Suppressor macrophage treated with lipopolysaccharide for 1 hour (primary cell): ENCODE measurements at regions not wholly inside any gene's neighbourhood (a gene's known extent, or its start where the extent isn't known, plus 50 kb on each side); places are given as distances from the start of the nearest gene placed in this dataset.

Source experiments
- DNase-seq, 3 donors: peaks; one replicate each; pipeline ENCODE4 v3.0.0-alpha.2; 2020 to 2022

DNA sequence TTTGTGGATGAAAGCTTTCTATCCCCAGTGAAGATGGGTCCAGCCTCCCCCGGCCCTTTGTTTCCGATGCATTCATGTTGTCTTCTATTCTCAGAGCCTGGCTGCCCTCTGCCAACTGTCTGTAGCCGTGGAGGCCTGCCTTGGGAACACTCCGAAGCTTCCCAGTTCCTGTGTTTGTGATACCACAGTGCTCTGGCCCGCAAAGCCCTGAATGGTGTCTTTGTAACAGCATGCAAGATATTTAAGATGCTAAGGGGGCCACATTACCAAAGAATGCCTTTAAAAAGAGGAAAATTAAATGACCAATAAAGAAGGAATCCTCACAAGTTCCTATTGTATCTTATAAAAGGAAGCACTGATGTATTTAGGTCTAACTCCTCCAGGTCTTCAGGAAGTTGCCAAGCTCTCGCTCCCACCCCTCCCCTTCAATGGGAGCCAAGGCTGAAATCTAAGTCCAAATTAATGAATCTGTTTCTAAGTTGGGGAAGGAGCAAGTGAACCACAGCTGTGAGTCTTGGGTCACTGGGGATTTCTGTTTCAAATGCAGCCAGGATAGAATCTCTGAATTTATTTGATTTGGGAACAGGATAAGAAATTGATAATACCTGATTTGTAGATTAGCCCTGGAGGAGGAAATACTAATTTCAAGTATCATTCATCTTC is 596.1 kb downstream of the QKI start:
- peak in 1 of 3 donors; percentile 7 for DNase-seq

DNA sequence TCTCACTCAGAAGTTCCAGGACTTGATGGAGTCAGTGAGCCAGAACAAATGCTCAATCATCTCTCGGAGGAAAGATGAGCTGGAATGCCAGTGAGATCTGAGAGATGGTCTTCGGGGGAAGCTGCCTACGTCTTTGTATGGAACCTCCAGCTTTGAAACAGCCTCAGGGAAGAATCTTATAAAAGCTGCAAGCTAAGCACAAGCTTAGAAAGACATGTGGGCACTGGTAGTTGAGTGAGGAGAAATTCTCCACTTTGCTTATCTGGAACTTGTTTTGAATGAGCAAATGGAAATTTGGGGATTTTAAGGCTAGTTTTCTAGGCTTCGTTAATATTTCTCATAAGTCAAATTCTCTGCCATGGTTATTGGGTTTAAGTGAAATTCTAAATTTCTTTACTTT is 594.4 kb downstream of the QKI start:
- peak in 1 of 3 donors; percentile 17 for DNase-seq

DNA sequence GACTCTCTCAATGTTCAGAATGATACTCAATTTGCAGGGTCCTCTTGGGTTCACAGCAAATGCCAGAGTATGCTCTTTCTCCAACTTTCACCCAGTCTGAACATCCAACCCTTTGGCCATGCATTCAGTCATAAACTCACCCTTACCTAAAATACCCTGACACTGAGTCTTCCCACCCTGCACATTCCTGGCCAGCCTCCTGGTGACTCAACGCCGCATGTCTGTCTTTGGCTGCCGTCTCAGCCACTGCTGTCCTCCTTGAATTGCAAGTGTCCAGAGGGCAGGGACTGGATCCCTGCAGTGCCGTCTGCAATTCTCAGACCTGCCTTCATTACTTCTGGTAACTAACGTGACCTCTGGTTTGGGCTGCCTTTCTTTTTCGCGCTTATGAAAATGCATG is 593.4 kb downstream of the QKI start:
- peak in 1 of 3 donors; percentile 0 for DNase-seq

DNA sequence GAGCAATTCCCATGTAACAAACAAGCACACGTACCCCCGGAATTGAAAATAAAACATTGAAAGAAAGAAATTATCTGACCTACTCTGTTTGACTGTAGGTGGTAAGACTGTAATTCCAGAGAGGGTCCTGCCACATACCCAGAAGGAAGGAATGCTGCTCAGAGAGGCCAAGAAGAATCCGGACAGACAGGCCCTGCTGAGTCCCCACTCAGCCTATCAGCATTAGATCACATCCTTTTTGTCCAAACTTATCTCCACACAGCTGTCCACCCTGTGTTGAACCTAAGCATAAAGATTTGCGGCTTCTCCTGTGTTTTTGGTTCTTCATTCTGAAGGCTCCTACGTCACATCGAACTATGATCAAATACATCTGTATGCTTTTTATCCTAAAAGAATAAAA is 591.9 kb downstream of the QKI start:
- no peak for DNase-seq

DNA sequence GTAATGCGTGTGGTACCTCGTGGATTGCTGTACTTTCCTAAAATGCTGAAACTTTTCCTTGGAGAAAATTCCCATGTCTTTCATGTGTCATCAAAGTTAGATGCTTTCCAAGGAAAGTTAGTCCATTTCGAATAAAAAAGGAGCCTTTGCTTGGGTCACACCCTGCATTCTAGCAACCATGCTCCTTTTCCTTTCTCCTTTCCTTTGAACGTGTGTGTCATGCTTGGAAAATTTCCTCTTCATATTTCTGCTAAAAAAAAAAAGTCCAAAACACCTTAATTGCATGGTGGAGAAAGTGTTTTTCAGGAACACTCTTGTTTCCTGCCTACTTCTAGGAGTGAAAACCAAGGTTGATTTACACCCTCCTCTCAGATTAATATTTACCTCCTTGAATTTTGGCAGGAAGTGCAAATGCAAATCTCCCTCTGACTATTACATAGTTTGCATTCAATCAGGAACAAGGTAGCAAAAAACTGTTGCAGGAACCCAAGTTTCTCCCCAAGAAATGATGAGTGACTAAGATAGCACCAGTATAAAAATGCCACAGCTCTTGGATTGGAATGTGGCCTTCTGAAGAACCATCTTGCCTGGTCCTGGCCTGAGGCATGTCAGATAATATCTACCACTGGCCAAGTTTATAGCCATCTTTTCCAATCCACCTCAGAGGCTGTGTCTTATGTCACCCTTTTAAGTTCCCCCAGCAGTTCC is 590.6 kb downstream of the QKI start:
- no peak for DNase-seq

- DNase-seq = no peak
These were observed 585.8 kb downstream of the QKI start for GRCh38 chr6:164000276-164000675.

GRCh38 chr6:163999475-164000125 is 585.1 kb downstream of the QKI start:
- DNase-seq = no peak

DNA sequence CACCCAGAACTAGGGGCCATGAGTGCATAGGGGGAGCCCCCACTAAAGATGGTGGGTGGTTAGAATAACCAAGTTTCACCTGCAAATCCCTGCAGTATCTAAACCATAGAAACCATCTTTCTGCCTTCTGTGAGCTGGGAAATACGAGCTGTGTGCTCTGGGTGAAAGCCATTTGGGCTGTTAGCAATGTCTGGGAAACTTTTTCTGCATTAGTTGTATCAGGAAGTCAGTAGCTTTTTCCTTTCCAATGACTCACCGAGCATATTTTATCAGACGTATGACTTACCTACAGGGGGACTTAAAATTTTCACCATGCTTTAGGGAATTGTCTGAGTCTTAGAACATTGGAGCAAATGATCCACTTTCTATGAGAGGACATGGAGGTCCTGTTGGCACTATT is 584.0 kb downstream of the QKI start:
- no peak for DNase-seq

DNA sequence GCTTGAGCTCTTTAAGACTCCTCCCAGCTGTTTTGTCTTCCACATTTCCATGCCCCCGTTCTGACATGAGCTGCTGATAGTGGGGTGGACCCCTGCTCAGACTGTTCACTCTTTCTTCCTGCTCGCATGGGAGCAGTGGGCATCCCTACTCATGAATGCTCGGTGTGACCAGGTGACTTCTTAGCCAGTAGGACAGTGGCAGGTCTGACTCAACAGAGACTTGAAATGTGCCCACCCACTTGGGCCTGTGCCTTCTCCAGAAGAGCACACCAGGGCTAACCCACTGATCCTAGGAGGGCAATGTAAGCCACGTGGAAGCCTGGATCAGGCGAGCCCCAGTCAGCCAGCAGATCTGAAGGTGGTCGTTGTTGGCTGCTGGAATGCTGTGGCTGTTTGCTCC is 582.0 kb downstream of the QKI start:
- DNase-seq = no peak

GRCh38 chr6:163994566-163994965 is 580.0 kb downstream of the QKI start:
- DNase-seq = no peak

- peak in 1 of 3 donors; percentile 6 for DNase-seq
These were observed 578.2 kb downstream of the QKI start for GRCh38 chr6:163992701-163993100.

DNA sequence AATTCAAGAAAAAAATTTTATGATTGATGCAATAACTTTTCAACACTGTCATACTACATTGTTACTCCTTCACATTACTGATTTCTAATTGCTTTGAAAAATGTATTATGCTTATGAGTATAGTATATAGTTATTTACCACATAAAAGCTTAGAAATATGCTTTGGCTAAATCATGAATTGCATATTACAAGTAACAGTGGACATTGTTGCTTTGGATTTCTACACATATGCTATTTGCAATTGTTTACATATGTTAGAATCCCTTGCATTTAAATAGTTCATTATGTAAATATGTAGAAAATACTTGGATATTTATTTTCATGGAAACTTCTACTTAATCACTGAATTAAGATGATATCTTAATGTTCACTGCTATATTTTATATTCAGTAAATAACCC is 577.5 kb downstream of the QKI start:
- DNase-seq = no peak

DNA sequence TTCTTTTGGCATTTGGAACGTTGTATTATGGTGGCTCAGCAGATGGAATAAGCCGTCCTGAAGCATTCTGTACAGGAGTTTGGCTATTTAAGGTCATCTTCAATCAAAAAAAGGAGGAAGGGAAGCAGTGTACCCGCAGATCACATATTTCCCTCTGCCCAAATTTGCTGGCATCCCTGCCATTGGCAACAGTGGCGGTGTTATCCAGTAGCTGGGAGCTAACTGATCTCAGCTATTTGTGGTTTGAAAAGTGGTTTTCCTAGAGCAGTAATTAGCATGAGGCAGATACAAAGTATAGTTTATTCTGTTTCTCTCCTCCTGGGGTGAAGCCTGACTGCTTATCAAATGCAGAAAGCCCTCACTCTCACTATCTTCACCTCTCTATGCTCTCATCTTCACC is 576.8 kb downstream of the QKI start:
- no peak for DNase-seq

DNA sequence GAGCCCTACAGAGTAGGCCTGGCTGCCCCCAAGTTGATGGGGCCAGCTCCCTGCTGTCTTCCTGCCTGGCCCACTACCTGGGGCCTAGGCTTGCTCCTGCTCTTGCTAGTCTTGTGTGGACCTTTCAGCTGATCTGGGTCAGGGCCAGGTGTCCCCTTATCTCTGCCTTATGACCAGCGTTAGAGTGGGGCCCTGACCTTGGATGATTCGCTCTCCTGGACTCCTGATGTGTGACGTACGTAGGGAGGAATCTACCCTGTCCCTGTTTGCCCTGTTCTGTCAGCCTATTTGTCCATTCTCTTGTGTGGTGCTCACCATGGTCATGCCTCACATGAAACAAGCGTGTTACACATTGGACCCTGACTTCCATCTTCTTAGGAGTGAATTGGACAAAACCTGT is 571.8 kb downstream of the QKI start:
- no peak for DNase-seq

DNA sequence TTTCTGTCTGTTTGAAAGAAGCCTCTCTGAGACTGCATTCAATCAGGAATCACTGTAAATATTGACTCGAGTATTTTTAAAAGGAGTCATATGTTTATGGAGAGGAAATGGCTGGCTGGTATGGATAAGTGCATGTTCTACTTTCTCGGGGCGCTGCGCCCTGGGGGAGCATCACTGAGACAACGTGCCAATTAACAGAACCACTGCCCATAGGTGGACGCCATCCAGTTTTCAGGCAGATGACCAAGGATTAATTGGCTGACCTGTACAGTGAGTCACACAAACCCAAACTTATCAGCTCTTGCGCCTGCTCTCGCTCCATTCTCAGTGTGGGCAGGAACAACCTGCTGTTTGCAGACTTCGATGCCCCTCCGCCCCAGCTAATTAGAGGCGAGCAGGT is 571.2 kb downstream of the QKI start:
- no peak for DNase-seq

GRCh38 chr6:163985040-163985439 is 570.5 kb downstream of the QKI start:
- no peak for DNase-seq

GRCh38 chr6:163984124-163984936 is 569.8 kb downstream of the QKI start:
- peak in 1 of 3 donors; percentile 3 for DNase-seq

GRCh38 chr6:163983679-163984078 is 569.2 kb downstream of the QKI start:
- no peak for DNase-seq

- DNase-seq = no peak
These were observed 559.8 kb downstream of the QKI start for GRCh38 chr6:163974322-163974721.

GRCh38 chr6:163971841-163972838 is 557.6 kb downstream of the QKI start:
- DNase-seq = no peak

DNA sequence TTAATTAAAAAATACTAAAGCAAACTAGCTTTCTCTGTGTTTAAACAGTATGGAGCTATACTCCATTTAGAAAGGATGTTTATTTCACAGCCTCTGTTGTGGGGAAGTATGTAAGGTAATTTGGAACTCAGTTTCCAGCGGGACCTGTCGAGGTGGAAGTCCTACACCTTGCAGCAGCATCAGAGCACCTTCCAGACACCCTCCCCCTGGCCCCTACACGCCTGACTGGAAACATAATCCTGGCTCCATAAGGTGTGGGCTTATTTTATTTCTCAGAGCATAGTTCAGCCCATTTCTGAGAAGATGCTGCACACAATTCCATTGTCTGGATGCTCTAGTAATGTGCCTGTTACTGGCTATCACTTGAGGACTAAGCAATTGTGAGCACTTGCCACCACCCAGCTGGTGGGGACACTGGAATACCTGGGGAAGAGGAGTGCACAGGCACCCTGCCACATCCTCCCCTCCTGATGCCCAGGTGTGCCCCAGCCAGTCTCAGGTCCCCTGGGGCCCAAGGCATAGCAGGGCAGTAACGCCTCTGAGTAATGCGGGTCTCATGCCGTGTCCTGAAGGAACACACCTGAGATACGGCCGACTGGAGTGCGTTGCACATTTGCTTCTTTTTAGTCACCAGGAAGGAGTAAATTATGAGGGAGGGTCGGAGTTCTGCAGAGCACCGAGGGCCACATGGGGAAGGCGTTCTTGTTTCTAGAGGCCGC is 556.5 kb downstream of the QKI start:
- no peak for DNase-seq
